ENCODE measurements at regions not wholly inside any gene's neighbourhood (a gene's known extent, or its start where the extent isn't known, plus 50 kb on each side); places are given as distances from the start of the nearest gene placed in this dataset.

DNA sequence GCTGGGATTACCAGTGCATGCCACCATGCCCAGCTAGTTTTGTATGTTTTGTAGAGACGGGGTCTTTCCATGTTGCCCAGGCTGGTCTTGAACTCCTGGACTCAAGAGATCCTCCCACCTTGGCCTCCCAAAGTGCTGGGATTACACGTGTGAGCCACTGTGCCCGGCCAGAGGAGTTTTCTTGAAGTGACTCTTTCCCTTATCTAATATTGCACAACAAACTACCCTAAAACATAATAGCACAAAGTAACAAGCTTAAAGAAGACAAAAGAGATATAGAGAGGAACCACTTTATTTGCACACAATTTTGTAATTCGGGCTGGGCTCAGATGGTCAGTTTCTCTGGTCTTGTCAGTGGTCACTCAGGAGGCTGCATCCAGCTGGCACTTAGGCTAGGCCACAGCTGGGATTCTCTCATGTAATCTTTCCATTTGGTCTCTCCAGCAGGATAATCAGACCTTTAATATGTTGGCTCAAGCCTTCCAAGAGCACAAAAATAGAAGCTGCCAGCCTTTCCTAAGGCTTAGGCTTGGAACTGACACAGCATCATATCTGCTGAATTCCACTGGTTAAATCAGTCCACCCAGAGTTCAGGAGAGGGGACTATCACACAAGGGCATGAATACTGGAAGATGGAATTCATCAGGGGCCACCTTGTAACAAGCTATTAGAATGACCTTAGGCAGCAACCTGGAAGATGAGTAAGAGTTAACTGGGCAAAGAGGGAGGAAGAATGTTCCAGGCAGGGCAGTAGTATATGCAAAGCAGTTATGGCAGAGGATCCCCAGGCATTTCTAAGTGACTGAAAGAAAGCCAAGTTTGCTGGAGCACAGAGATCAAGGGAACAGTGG lies 56.7 kb upstream of the PNRC1 start:
- no peak for DNase-seq
- H3K4me1 Mint-ChIP-seq (ENCODE audit: low read depth, unreplicated experiment) = peaks cover 22% of the 10 kb centered on the region
- no peaks in the 10 kb centered on the region for H3K27me3 Mint-ChIP-seq (ENCODE audit: unreplicated experiment)
- no peaks in the 10 kb centered on the region for H3K9me3 Mint-ChIP-seq (ENCODE audit: low read depth, unreplicated experiment)
- TF ChIP-seq, protein P1, sequence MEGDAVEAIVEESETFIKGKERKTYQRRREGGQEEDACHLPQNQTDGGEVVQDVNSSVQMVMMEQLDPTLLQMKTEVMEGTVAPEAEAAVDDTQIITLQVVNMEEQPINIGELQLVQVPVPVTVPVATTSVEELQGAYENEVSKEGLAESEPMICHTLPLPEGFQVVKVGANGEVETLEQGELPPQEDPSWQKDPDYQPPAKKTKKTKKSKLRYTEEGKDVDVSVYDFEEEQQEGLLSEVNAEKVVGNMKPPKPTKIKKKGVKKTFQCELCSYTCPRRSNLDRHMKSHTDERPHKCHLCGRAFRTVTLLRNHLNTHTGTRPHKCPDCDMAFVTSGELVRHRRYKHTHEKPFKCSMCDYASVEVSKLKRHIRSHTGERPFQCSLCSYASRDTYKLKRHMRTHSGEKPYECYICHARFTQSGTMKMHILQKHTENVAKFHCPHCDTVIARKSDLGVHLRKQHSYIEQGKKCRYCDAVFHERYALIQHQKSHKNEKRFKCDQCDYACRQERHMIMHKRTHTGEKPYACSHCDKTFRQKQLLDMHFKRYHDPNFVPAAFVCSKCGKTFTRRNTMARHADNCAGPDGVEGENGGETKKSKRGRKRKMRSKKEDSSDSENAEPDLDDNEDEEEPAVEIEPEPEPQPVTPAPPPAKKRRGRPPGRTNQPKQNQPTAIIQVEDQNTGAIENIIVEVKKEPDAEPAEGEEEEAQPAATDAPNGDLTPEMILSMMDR (IDR thresholded peaks at IDR 0.05; ENCODE audit: unreplicated experiment) = no peak
- no TSS peak for BruUV-seq (replicated peaks)
- no peak overlapping the region for H3K4me3 Mint-ChIP-seq (ENCODE audit: low read depth, unreplicated experiment)
- H3K27ac Mint-ChIP-seq (ENCODE audit: unreplicated experiment) = no peak overlapping the region
- CTCF ChIA-PET = no interaction called here
- intact Hi-C loops (cut with micrococcal nuclease; ENCODE audit: unreplicated experiment) = no loop called here
- no peaks in the 10 kb centered on the region for H3K36me3 Mint-ChIP-seq (ENCODE audit: insufficient read depth, unreplicated experiment)

DNA sequence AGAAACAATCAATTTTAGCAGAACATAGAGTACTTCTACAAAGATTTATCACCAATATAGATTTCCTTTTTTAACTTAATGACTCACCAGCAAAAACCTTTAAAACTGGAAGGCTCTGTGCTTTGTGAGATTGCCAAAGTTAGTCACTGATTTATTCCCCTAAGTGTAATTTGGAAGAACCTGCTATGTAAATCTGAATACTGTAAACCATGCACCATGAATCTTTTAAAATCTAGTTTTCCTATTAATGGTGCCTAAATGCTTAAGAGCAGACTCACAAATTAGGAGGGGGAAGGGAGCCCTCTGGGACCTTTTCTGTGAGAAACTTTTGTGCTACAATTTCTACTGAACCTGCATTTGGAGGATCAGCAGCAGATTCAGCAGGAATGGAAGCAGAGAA lies 57.8 kb upstream of the PNRC1 start:
- Mint-ChIP-seq H3K9me3 (ENCODE audit: low read depth, unreplicated experiment) (no peaks in the 10 kb centered on the region), H3K27ac (ENCODE audit: unreplicated experiment) (no peak overlapping the region), H3K36me3 (ENCODE audit: insufficient read depth, unreplicated experiment) (no peaks in the 10 kb centered on the region), H3K27me3 (ENCODE audit: unreplicated experiment) (no peaks in the 10 kb centered on the region), H3K4me1 (ENCODE audit: low read depth, unreplicated experiment) (peaks cover 22% of the 10 kb centered on the region), H3K4me3 (ENCODE audit: low read depth, unreplicated experiment) (no peak overlapping the region)
- TF ChIP-seq, protein P1 (IDR thresholded peaks at IDR 0.05; ENCODE audit: unreplicated experiment) = no peak
- intact Hi-C loops (cut with micrococcal nuclease; ENCODE audit: unreplicated experiment) = no loop called here
- BruUV-seq (replicated peaks) = no TSS peak
- CTCF ChIA-PET = no interaction called here
- DNase-seq = no peak

GRCh38 chr6:89021629-89022028 lies 58.2 kb upstream of the RNGTT start:
- intact Hi-C loops (cut with micrococcal nuclease; ENCODE audit: unreplicated experiment) = no loop called here
- Mint-ChIP-seq H3K27ac (ENCODE audit: unreplicated experiment) (no peak overlapping the region), H3K36me3 (ENCODE audit: insufficient read depth, unreplicated experiment) (no peaks in the 10 kb centered on the region), H3K9me3 (ENCODE audit: low read depth, unreplicated experiment) (no peaks in the 10 kb centered on the region), H3K4me1 (ENCODE audit: low read depth, unreplicated experiment) (peaks cover 22% of the 10 kb centered on the region), H3K4me3 (ENCODE audit: low read depth, unreplicated experiment) (no peak overlapping the region), H3K27me3 (ENCODE audit: unreplicated experiment) (no peaks in the 10 kb centered on the region)
- TF ChIP-seq, protein P1 (IDR thresholded peaks at IDR 0.05; ENCODE audit: unreplicated experiment) = no peak
- DNase-seq = no peak
- CTCF ChIA-PET = interaction anchor here (0.6 kb wide), 1 partner anchor 315 kb away, joined by 4 read pairs; no protein-coding TSS in a partner anchor
- BruUV-seq (replicated peaks) = no TSS peak

GRCh38 chr6:89015971-89016370 lies 52.6 kb upstream of the RNGTT start:
- BruUV-seq (replicated peaks) = no TSS peak
- Mint-ChIP-seq H3K27ac (ENCODE audit: unreplicated experiment) (no peak overlapping the region), H3K9me3 (ENCODE audit: low read depth, unreplicated experiment) (no peaks in the 10 kb centered on the region), H3K36me3 (ENCODE audit: insufficient read depth, unreplicated experiment) (no peaks in the 10 kb centered on the region), H3K4me1 (ENCODE audit: low read depth, unreplicated experiment) (no peaks in the 10 kb centered on the region), H3K4me3 (ENCODE audit: low read depth, unreplicated experiment) (no peak overlapping the region), H3K27me3 (ENCODE audit: unreplicated experiment) (no peaks in the 10 kb centered on the region)
- DNase-seq = no peak
- TF ChIP-seq, protein P1 (IDR thresholded peaks at IDR 0.05; ENCODE audit: unreplicated experiment) = no peak
- CTCF ChIA-PET = no interaction called here
- intact Hi-C loops (cut with micrococcal nuclease; ENCODE audit: unreplicated experiment) = no loop called here

Measured in Calu3 (cell line).